ENCODE measurements at regions not wholly inside any gene's neighbourhood (a gene's known extent, or its start where the extent isn't known, plus 50 kb on each side); places are given as distances from the start of the nearest gene placed in this dataset.

DNA sequence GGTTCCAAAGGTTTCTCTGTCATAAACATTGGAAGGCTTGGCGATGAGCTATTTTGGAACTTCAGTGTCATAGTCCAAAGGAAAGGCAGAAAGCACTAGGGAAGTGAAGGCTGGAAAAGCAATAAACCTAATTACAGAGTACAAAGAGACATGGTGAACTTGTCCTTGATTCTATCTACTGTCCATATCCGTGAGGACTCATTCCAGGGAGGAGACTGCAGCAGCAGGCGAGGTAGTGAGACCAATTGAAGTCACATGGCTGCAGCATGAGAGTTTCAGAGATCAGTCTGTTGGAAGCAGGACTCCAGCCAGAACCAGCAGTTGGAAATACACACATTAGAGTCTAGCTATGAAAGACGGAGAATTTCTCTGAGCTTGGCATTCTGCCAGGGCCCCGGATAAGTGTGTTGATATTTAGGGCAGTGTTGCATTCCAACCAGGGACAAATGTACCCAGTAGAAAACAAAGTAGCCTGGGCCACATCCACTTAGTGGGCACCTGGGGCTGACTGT lies 54.1 kb upstream of the ARHGAP42 start:
- no peaks in the 10 kb centered on the region for H3K4me1 ChIP-seq (ENCODE audit: insufficient read depth, low read length, poor library complexity, severe bottlenecking)
- no peak overlapping the region for H3K4me2 ChIP-seq (ENCODE audit: low read depth, low read length, poor library complexity, severe bottlenecking)
- no peaks in the 10 kb centered on the region for H3F3A ChIP-seq (ENCODE audit: low read depth)
- TF ChIP-seq, protein P1, sequence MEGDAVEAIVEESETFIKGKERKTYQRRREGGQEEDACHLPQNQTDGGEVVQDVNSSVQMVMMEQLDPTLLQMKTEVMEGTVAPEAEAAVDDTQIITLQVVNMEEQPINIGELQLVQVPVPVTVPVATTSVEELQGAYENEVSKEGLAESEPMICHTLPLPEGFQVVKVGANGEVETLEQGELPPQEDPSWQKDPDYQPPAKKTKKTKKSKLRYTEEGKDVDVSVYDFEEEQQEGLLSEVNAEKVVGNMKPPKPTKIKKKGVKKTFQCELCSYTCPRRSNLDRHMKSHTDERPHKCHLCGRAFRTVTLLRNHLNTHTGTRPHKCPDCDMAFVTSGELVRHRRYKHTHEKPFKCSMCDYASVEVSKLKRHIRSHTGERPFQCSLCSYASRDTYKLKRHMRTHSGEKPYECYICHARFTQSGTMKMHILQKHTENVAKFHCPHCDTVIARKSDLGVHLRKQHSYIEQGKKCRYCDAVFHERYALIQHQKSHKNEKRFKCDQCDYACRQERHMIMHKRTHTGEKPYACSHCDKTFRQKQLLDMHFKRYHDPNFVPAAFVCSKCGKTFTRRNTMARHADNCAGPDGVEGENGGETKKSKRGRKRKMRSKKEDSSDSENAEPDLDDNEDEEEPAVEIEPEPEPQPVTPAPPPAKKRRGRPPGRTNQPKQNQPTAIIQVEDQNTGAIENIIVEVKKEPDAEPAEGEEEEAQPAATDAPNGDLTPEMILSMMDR (conservative IDR thresholded peaks at IDR 0.05; ENCODE audit: low read length), result no peak
- no peak for TF ChIP-seq EZH2phosphoT487 (IDR thresholded peaks at IDR 0.05; ENCODE audit: borderline replicate concordance)
- no peaks in the 10 kb centered on the region for H3K27me3 ChIP-seq (ENCODE audit: insufficient read depth, low read length, poor library complexity, severe bottlenecking)
- H3K4me3 ChIP-seq (ENCODE audit: low read length, poor library complexity, severe bottlenecking), result no peak overlapping the region
- H3K9ac ChIP-seq (ENCODE audit: low read depth, low read length, poor library complexity, severe bottlenecking), result no peak overlapping the region
- no peaks in the 10 kb centered on the region for H3K79me2 ChIP-seq (ENCODE audit: insufficient read depth, low read length)
- H2AFZ ChIP-seq (ENCODE audit: low read length), result no peak overlapping the region
- H3K9me2 ChIP-seq (replicated peaks; ENCODE audit: low read depth, low read length), result no peaks in the 10 kb centered on the region
- no peaks in the 10 kb centered on the region for H4K20me1 ChIP-seq (ENCODE audit: insufficient read depth, low read length, poor library complexity, severe bottlenecking)
- H3K36me3 ChIP-seq (ENCODE audit: insufficient read depth, low read length), result no peaks in the 10 kb centered on the region
- H3K9me3 ChIP-seq (ENCODE audit: insufficient read depth, low read depth, low read length), result no peaks in the 10 kb centered on the region

GRCh38 chr11:100635194-100635593 lies 51.9 kb upstream of the ARHGAP42 start:
- Histone ChIP-seq H3K9me3 (ENCODE audit: insufficient read depth, low read depth, low read length) (no peaks in the 10 kb centered on the region), H2AFZ (ENCODE audit: low read length) (no peak overlapping the region), H3K4me2 (ENCODE audit: low read depth, low read length, poor library complexity, severe bottlenecking) (no peak overlapping the region), H3K4me1 (ENCODE audit: insufficient read depth, low read length, poor library complexity, severe bottlenecking) (no peaks in the 10 kb centered on the region), H3K9ac (ENCODE audit: low read depth, low read length, poor library complexity, severe bottlenecking) (no peak overlapping the region), H3K9me2 (replicated peaks; ENCODE audit: low read depth, low read length) (no peaks in the 10 kb centered on the region), H3F3A (ENCODE audit: low read depth) (no peaks in the 10 kb centered on the region), H3K79me2 (ENCODE audit: insufficient read depth, low read length) (no peaks in the 10 kb centered on the region), H3K36me3 (ENCODE audit: insufficient read depth, low read length) (no peaks in the 10 kb centered on the region), H4K20me1 (ENCODE audit: insufficient read depth, low read length, poor library complexity, severe bottlenecking) (no peaks in the 10 kb centered on the region), H3K27me3 (ENCODE audit: insufficient read depth, low read length, poor library complexity, severe bottlenecking) (no peaks in the 10 kb centered on the region), H3K4me3 (ENCODE audit: low read length, poor library complexity, severe bottlenecking) (no peak overlapping the region)
- TF ChIP-seq EZH2phosphoT487 (IDR thresholded peaks at IDR 0.05; ENCODE audit: borderline replicate concordance), result no peak
- TF ChIP-seq, protein P1 (conservative IDR thresholded peaks at IDR 0.05; ENCODE audit: low read length), result no peak

- no peaks in the 10 kb centered on the region for H3K4me1 ChIP-seq (ENCODE audit: insufficient read depth, low read length, poor library complexity, severe bottlenecking)
- no peaks in the 10 kb centered on the region for H3K79me2 ChIP-seq (ENCODE audit: insufficient read depth, low read length)
- TF ChIP-seq, protein P1 (conservative IDR thresholded peaks at IDR 0.05; ENCODE audit: low read length), result no peak
- no peak for TF ChIP-seq EZH2phosphoT487 (IDR thresholded peaks at IDR 0.05; ENCODE audit: borderline replicate concordance)
- H3F3A ChIP-seq (ENCODE audit: low read depth), result no peaks in the 10 kb centered on the region
- no peaks in the 10 kb centered on the region for H3K9me2 ChIP-seq (replicated peaks; ENCODE audit: low read depth, low read length)
- no peak overlapping the region for H3K4me3 ChIP-seq (ENCODE audit: low read length, poor library complexity, severe bottlenecking)
- H3K27me3 ChIP-seq (ENCODE audit: insufficient read depth, low read length, poor library complexity, severe bottlenecking), result no peaks in the 10 kb centered on the region
- H3K4me2 ChIP-seq (ENCODE audit: low read depth, low read length, poor library complexity, severe bottlenecking), result no peak overlapping the region
- H3K36me3 ChIP-seq (ENCODE audit: insufficient read depth, low read length), result no peaks in the 10 kb centered on the region
- H4K20me1 ChIP-seq (ENCODE audit: insufficient read depth, low read length, poor library complexity, severe bottlenecking), result no peaks in the 10 kb centered on the region
- H2AFZ ChIP-seq (ENCODE audit: low read length), result no peak overlapping the region
- H3K9me3 ChIP-seq (ENCODE audit: insufficient read depth, low read depth, low read length), result no peaks in the 10 kb centered on the region
- no peak overlapping the region for H3K9ac ChIP-seq (ENCODE audit: low read depth, low read length, poor library complexity, severe bottlenecking)
These were observed 50.6 kb upstream of the ARHGAP42 start for GRCh38 chr11:100636536-100636935.
